Vagina (tissue), 2 donors: ENCODE measurements at regions not wholly inside any gene's neighbourhood (a gene's known extent, or its start where the extent isn't known, plus 50 kb on each side); places are given as distances from the start of the nearest gene placed in this dataset.

Experiments used
- POLR2A ChIP-seq, 2 donors: fragments of 450-650 bp; IDR thresholded peaks; one replicate each; pipeline ENCODE4 v1.6.1; 2017; ENCODE audit warnings: antibody characterized with exemption in 2 of 2, mild to moderate bottlenecking in 2 of 2, moderate library complexity in 2 of 2
- TF ChIP-seq, protein P1 (sequence below), 3 experiments: fragments of 450-650 bp in 2 of 3; fragments of 200-600 bp in 1 of 3; sonication (generic) in 1 of 3; IDR thresholded peaks; one replicate each; pipeline ENCODE4 v1.5.1; 2017 to 2019; ENCODE audit warnings: antibody characterized with exemption in 3 of 3, mild to moderate bottlenecking in 2 of 3, moderate library complexity in 2 of 3

DNA sequence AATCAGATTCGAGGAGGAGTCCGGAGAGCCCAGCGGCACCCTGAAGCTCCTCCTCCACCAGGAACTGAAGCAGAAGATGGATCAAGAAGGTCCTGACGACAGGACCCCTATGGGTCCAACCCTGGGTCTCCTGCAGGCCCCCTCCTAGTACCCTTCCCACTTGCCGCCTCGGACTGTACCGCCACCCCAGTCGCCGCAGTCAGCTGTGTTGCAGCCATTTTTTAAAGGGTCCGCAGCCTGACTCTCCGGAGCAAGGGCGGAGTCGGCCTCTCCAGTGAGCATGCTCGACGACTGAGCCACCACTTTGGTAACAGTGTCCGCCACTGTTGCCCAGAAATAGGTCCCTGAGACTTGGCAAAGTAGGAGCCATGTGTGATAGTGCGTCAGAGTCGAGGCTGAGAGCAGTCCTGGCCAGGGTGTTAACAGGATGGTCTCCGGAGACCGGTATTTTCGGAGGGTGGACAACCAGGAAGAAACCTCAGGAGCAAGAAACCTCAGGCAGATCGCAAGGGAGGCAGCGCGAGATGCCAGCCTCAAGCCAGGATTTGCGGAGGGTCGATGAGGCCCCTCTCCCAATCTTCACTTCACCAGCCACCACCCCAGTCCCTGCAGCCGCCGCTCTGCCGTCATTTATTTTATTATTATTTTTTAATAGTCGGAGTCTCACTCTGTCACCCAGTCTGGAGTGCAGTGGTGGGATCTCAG, 294.6 kb upstream of the ZNF337 start:
- TF ChIP-seq, protein P1, sequence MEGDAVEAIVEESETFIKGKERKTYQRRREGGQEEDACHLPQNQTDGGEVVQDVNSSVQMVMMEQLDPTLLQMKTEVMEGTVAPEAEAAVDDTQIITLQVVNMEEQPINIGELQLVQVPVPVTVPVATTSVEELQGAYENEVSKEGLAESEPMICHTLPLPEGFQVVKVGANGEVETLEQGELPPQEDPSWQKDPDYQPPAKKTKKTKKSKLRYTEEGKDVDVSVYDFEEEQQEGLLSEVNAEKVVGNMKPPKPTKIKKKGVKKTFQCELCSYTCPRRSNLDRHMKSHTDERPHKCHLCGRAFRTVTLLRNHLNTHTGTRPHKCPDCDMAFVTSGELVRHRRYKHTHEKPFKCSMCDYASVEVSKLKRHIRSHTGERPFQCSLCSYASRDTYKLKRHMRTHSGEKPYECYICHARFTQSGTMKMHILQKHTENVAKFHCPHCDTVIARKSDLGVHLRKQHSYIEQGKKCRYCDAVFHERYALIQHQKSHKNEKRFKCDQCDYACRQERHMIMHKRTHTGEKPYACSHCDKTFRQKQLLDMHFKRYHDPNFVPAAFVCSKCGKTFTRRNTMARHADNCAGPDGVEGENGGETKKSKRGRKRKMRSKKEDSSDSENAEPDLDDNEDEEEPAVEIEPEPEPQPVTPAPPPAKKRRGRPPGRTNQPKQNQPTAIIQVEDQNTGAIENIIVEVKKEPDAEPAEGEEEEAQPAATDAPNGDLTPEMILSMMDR (IDR thresholded peaks at IDR 0.05) = no peak
- no peak for TF ChIP-seq POLR2A (IDR thresholded peaks at IDR 0.05)
